ENCODE measurements at regions not wholly inside any gene's neighbourhood (a gene's known extent, or its start where the extent isn't known, plus 50 kb on each side); places are given as distances from the start of the nearest gene placed in this dataset.

GRCh38 chr18:39660141-39660540, 2094.5 kb upstream of the CELF4 start:
- Histone ChIP-seq H3K36me3 (replicated peaks; ENCODE audit: control insufficient read depth, insufficient read depth, low read length) (no peaks in the 10 kb centered on the region), H3K27me3 (ENCODE audit: control insufficient read depth, insufficient read depth, low read length) (no peaks in the 10 kb centered on the region)
- no peak for DNase-seq

GRCh38 chr18:39655341-39655740, 2089.7 kb upstream of the CELF4 start:
- H3K4me3 ChIP-seq (ENCODE audit: insufficient read depth, low read depth, low read length): no peak overlapping the region
- H3K27me3 ChIP-seq (ENCODE audit: control insufficient read depth, insufficient read depth, low read length): no peaks in the 10 kb centered on the region
- H3K36me3 ChIP-seq (replicated peaks; ENCODE audit: control insufficient read depth, insufficient read depth, low read length): no peaks in the 10 kb centered on the region
- no peak for DNase-seq

More at GRCh38 chr18:39660141-39660540, 2094.5 kb upstream of the CELF4 start:
- no peak overlapping the region for H3K4me3 ChIP-seq (ENCODE audit: insufficient read depth, low read depth, low read length)

GRCh38 chr18:39653221-39653620, 2087.6 kb upstream of the CELF4 start:
- no peak for DNase-seq
- no peaks in the 10 kb centered on the region for H3K36me3 ChIP-seq (replicated peaks; ENCODE audit: control insufficient read depth, insufficient read depth, low read length)
- no peak overlapping the region for H3K4me3 ChIP-seq (ENCODE audit: insufficient read depth, low read depth, low read length)
- no peaks in the 10 kb centered on the region for H3K27me3 ChIP-seq (ENCODE audit: control insufficient read depth, insufficient read depth, low read length)

- no peaks in the 10 kb centered on the region for H3K36me3 ChIP-seq (replicated peaks; ENCODE audit: control insufficient read depth, insufficient read depth, low read length)
- no peaks in the 10 kb centered on the region for H3K27me3 ChIP-seq (ENCODE audit: control insufficient read depth, insufficient read depth, low read length)
- no peak for DNase-seq
- no peak overlapping the region for H3K4me3 ChIP-seq (ENCODE audit: insufficient read depth, low read depth, low read length)
Observed at GRCh38 chr18:39648616-39649015, 2083.0 kb upstream of the CELF4 start.

- Histone ChIP-seq H3K4me3 (ENCODE audit: insufficient read depth, low read depth, low read length) (no peak overlapping the region), H3K27me3 (ENCODE audit: control insufficient read depth, insufficient read depth, low read length) (no peaks in the 10 kb centered on the region), H3K36me3 (replicated peaks; ENCODE audit: control insufficient read depth, insufficient read depth, low read length) (no peaks in the 10 kb centered on the region)
- no peak for DNase-seq
Observed at GRCh38 chr18:39647627-39648534, 2082.3 kb upstream of the CELF4 start.

- DNase-seq: no peak
- Histone ChIP-seq H3K4me3 (ENCODE audit: insufficient read depth, low read depth, low read length) (no peak overlapping the region), H3K27me3 (ENCODE audit: control insufficient read depth, insufficient read depth, low read length) (no peaks in the 10 kb centered on the region), H3K36me3 (replicated peaks; ENCODE audit: control insufficient read depth, insufficient read depth, low read length) (no peaks in the 10 kb centered on the region)
Observed at GRCh38 chr18:39638224-39638623, 2072.6 kb upstream of the CELF4 start.

GRCh38 chr18:39636931-39637330, 2071.3 kb upstream of the CELF4 start:
- Histone ChIP-seq H3K4me3 (ENCODE audit: insufficient read depth, low read depth, low read length) (no peak overlapping the region), H3K27me3 (ENCODE audit: control insufficient read depth, insufficient read depth, low read length) (no peaks in the 10 kb centered on the region), H3K36me3 (replicated peaks; ENCODE audit: control insufficient read depth, insufficient read depth, low read length) (no peaks in the 10 kb centered on the region)
- DNase-seq: no peak

GRCh38 chr18:39635966-39636365, 2070.4 kb upstream of the CELF4 start:
- Histone ChIP-seq H3K36me3 (replicated peaks; ENCODE audit: control insufficient read depth, insufficient read depth, low read length) (no peaks in the 10 kb centered on the region), H3K4me3 (ENCODE audit: insufficient read depth, low read depth, low read length) (no peak overlapping the region), H3K27me3 (ENCODE audit: control insufficient read depth, insufficient read depth, low read length) (no peaks in the 10 kb centered on the region)
- DNase-seq: no peak

- H3K36me3 ChIP-seq (replicated peaks; ENCODE audit: control insufficient read depth, insufficient read depth, low read length): no peaks in the 10 kb centered on the region
- no peak overlapping the region for H3K4me3 ChIP-seq (ENCODE audit: insufficient read depth, low read depth, low read length)
- no peaks in the 10 kb centered on the region for H3K27me3 ChIP-seq (ENCODE audit: control insufficient read depth, insufficient read depth, low read length)
- no peak for DNase-seq
Observed at GRCh38 chr18:39635192-39635591, 2069.6 kb upstream of the CELF4 start.

- H3K4me3 ChIP-seq (ENCODE audit: insufficient read depth, low read depth, low read length): no peak overlapping the region
- no peaks in the 10 kb centered on the region for H3K36me3 ChIP-seq (replicated peaks; ENCODE audit: control insufficient read depth, insufficient read depth, low read length)
- no peaks in the 10 kb centered on the region for H3K27me3 ChIP-seq (ENCODE audit: control insufficient read depth, insufficient read depth, low read length)
- DNase-seq: no peak
Observed at GRCh38 chr18:39627936-39628335, 2062.3 kb upstream of the CELF4 start.

GRCh38 chr18:39624961-39625360, 2059.4 kb upstream of the CELF4 start:
- DNase-seq: no peak
- no peaks in the 10 kb centered on the region for H3K36me3 ChIP-seq (replicated peaks; ENCODE audit: control insufficient read depth, insufficient read depth, low read length)
- no peaks in the 10 kb centered on the region for H3K27me3 ChIP-seq (ENCODE audit: control insufficient read depth, insufficient read depth, low read length)
- no peak overlapping the region for H3K4me3 ChIP-seq (ENCODE audit: insufficient read depth, low read depth, low read length)

GRCh38 chr18:39622431-39622830, 2056.8 kb upstream of the CELF4 start:
- no peak for DNase-seq
- no peaks in the 10 kb centered on the region for H3K27me3 ChIP-seq (ENCODE audit: control insufficient read depth, insufficient read depth, low read length)
- no peaks in the 10 kb centered on the region for H3K36me3 ChIP-seq (replicated peaks; ENCODE audit: control insufficient read depth, insufficient read depth, low read length)
- no peak overlapping the region for H3K4me3 ChIP-seq (ENCODE audit: insufficient read depth, low read depth, low read length)

GRCh38 chr18:39620551-39621168, 2055.1 kb upstream of the CELF4 start:
- no peaks in the 10 kb centered on the region for H3K27me3 ChIP-seq (ENCODE audit: control insufficient read depth, insufficient read depth, low read length)
- H3K4me3 ChIP-seq (ENCODE audit: insufficient read depth, low read depth, low read length): no peak overlapping the region
- no peaks in the 10 kb centered on the region for H3K36me3 ChIP-seq (replicated peaks; ENCODE audit: control insufficient read depth, insufficient read depth, low read length)
- DNase-seq: no peak

GRCh38 chr18:39618265-39619003, 2052.8 kb upstream of the CELF4 start:
- no peak for DNase-seq
- H3K4me3 ChIP-seq (ENCODE audit: insufficient read depth, low read depth, low read length): no peak overlapping the region
- H3K36me3 ChIP-seq (replicated peaks; ENCODE audit: control insufficient read depth, insufficient read depth, low read length): no peaks in the 10 kb centered on the region
- H3K27me3 ChIP-seq (ENCODE audit: control insufficient read depth, insufficient read depth, low read length): no peaks in the 10 kb centered on the region
